ENCODE measurements at regions not wholly inside any gene's neighbourhood (a gene's known extent, or its start where the extent isn't known, plus 50 kb on each side); places are given as distances from the start of the nearest gene placed in this dataset.

DNA sequence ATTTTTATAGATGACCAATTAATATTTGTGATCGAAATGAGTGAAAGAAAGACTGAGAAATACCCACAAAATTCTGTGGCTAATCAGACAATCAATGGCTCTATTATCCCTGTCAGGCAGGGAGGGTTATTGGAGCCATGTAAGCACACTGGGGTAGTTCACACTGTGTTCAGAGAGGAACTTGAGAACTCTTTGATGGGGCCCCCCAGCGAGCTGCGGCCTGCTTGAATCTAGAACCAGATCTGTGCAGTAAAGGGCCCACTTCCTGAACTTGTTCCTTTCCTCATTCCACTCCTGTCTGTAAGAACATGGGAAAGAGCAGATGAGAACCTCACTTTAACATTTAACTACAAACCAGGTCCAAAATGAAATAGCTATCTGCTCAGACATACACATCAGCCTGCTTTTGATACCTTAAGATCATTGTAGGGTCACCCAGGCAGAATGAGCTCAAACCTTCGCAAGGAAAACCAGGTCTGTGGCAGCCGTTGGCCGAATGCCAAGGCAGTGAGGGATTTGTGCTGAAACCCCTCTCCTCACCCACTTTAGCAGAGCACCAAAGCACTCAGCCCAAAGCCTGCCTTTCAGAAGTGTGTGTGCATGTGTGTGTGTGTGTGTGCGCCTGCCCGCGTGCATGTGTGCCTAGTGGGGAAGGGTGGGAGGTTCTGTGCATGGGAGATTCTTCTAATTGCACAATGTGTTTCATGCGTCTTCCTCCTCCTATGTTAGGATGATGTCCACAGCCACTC is 365.6 kb upstream of the MGMT start:
- TF ChIP-seq, protein P1, sequence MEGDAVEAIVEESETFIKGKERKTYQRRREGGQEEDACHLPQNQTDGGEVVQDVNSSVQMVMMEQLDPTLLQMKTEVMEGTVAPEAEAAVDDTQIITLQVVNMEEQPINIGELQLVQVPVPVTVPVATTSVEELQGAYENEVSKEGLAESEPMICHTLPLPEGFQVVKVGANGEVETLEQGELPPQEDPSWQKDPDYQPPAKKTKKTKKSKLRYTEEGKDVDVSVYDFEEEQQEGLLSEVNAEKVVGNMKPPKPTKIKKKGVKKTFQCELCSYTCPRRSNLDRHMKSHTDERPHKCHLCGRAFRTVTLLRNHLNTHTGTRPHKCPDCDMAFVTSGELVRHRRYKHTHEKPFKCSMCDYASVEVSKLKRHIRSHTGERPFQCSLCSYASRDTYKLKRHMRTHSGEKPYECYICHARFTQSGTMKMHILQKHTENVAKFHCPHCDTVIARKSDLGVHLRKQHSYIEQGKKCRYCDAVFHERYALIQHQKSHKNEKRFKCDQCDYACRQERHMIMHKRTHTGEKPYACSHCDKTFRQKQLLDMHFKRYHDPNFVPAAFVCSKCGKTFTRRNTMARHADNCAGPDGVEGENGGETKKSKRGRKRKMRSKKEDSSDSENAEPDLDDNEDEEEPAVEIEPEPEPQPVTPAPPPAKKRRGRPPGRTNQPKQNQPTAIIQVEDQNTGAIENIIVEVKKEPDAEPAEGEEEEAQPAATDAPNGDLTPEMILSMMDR (IDR thresholded peaks at IDR 0.05): no peak
- TF ChIP-seq POLR2AphosphoS5 (IDR thresholded peaks at IDR 0.05; ENCODE audit: insufficient read depth in 1 of 2, low read depth in 1 of 2): no peak
